Left renal pelvis (tissue), 4 donors: ENCODE measurements at regions not wholly inside any gene's neighbourhood (a gene's known extent, or its start where the extent isn't known, plus 50 kb on each side); places are given as distances from the start of the nearest gene placed in this dataset.

Experiments
- DNase-seq, 4 donors: peaks; one replicate each; pipeline ENCODE4 v3.0.0-alpha.2; 2013; ENCODE audit warnings: low read depth in 4 of 4, low spot score in 3 of 4

GRCh38 chr6:48315915-48316314 lies 204.9 kb upstream of the PTCHD4 start:
- no peak for DNase-seq

DNA sequence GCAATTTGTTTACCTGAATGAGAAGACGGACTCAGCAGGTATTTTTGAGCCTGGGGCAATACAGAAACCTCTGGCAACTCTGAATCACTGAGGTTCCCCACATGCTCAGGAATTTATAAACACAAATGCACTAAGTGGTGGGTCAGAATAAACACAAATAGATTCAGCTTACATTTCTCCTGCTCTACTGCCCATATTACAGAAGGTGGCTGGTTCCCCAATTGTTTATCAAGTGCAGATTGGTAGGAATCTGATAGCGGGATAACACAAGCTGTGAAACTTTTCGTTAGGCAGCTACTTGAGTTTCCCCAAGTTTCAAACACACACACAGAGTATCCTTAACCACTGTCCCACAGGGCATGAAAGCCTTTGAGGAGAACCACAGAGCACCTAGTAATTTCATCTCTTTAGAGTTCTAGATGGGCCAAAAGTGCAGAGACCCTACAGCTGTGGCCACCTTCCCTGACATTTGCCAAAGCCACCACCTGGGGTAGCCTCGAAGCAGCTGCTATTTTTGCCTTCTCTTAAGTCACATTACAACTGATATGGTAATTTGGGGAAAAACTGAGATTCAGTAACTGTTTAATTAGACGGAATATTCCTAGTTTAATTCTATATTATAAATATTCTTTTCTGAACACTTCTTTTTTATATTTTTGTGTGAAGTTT lies 204.2 kb upstream of the PTCHD4 start:
- DNase-seq: no peak

DNA sequence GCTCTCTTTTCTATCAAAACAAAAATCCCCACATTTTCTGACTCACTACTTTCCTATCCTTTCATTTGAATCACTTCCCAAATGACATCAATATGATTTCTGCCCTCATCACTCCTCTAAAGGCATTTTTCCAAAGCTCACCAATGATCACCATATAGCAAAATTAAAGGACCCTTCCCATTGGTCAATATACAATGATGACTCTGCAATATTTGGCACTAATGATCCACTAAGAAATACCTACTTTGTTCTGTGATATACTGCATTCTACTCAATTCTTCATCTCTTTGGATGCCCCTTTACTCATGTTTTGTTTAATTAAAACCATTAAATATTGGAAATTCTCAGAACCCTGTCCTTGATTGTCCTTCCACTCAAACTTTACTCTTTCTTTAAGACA lies 200.3 kb upstream of the PTCHD4 start:
- DNase-seq: no peak

- no peak for DNase-seq
Observed at GRCh38 chr6:48307573-48307972, 196.6 kb upstream of the PTCHD4 start.

DNA sequence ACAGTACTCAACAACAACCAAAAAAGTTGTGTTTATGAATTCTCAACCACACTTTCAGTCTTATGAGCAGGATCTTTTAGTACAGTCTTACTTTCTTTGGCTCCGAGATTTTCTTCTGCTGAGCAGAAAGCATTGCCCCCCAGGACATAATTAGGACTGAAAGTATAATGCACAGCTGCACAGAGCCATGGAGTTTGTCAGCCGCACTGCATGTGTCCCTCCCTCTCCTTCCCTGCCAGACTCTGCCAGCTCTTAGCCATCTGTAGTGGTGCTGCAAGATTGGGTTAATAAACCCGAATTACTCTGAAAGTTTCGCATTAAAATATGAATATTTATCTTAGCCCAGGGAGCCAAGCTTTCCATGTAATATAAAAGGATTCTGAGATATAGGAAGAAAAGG lies 179.6 kb upstream of the PTCHD4 start:
- no peak for DNase-seq

DNA sequence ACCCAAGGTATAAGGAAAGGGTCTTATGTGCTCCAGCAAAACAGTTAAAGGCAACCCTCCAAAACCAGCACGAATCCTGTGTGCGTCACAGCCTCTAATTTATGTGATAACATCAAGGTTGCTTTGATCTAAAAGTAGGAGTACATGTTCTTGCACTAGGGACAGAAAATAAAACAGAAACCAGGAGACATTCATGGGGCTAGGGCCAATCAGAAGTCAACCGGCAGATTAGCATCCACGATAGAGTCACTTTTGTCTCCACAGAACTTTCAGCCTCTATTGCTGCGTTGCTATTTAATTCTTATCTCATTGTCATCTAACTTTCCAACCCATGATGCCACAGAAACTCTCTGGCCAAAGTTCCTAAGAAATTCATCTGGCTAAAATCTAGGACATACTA lies 178.8 kb upstream of the PTCHD4 start:
- no peak for DNase-seq

GRCh38 chr6:48281217-48281616 lies 170.2 kb upstream of the PTCHD4 start:
- DNase-seq: no peak

DNA sequence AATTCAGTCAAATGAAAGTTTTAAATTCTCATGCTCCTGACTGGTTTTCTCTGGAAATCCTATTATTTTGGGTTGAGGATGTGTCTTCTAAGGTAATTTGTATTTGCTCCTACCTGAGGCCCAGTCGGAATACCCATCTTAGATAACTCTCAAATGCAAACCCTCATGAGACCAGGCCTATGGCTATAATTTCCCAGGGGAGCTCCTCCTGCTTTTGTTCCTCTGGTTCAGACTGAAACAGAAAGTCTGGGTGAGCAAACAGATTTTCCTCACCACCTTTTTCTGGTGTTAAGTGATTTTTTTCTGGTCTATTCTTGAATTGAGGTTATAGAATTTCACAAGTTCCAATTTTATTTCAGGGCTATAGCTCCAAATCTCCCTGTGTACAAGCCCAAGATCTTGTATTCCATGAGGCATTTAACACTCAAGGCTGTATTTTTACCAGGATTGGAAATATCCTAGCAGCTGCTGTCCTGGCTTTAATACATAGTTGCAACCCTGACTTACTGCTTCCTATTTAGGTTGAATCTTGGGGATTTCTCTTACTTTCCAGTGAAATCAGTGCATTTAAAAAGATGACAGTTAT lies 169.1 kb upstream of the PTCHD4 start:
- DNase-seq: no peak

DNA sequence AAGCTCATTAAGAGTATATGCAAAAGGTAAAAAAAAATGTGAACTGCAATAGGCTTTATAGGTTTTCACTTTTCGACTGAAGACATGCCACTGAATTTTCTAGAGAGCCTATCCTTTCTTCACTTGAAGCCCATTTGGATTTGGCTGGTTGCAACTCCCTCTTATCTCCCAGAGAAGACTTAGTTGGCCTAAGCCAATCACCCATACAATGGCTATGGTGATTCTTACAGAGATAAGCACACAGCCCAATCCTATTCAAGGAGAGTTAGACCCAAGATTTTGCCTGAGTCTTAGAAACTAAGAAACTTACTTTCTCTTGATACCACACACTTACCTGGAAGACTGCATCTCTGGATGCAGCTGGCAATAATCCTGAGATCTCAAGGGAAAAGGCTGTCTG lies 167.3 kb upstream of the PTCHD4 start:
- DNase-seq: no peak

DNA sequence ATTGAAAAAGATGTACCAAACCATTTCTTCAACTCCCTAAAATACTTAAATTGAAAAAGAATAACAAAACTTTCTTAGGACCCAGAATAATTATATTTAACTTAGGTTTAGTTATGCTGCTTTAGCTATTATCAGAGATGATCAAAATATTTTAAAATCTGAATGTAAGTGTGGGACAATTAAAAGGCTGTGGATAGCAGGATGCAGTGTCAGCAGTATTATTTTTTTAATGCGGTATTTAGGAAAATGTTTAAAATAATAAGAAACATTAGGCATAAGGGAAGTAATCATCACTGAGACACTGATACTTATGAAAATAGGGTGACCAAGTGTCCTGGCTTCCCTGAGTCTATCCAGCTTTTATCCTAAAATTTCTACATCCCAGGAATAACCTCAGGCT lies 161.5 kb upstream of the PTCHD4 start:
- no peak for DNase-seq

DNA sequence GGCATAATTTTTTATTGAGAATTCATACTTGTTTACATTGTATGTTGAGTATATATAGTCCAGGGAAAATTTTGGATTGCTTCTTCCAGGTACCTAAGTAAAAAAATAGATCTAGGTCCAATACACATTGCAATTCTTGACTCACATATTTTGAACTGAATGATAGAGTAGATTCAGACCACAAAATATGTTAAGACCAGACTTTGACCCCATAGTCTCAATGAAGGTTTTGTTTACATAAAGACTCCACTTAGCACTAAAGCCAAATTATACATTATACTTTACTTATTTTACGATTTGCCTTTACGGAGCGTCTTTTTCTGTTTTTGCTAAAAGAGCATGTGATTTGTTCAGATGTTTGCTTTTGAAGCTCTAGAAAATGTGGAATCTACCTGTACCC lies 144.1 kb upstream of the PTCHD4 start:
- no peak for DNase-seq

- no peak for DNase-seq
Observed at GRCh38 chr6:48249071-48249470, 138.1 kb upstream of the PTCHD4 start.

DNA sequence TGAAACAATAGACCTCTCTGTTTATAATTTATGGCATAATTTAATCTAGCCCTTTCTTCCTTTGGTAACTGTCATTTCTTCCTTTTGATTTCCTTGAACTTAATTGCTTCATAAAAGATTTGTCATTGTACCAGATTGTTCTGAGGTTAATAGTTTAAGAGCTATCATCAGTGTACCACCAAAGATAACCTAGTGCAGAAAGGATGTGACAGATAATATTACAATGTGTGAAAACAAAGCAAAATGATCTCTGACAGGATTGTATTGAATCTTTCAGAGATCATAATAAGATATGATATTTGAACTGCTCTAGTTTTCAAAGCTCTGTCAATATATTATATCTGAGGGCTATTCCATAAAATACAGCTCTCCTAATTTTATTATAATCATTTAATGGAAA lies 132.1 kb upstream of the PTCHD4 start:
- no peak for DNase-seq

DNA sequence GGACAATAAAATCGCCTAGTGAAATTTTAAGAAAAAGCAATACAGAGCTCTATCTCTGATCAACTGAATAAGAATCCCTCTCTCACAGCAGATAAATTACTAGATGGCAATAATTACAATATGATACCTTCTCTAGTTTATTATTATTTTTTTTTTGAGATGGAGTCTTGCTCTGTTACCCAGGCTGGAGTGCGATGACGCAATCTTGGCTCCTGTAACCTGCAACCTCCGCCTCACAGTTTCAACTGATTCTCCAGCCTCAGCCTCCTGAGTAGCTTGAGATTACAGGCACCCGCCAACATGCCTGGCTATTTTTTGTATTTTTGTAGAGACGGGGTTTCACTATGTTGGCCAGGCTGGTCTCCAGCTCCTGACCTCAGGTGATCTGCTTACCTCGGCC lies 129.3 kb upstream of the PTCHD4 start:
- DNase-seq: no peak

GRCh38 chr6:48236375-48236774 lies 125.4 kb upstream of the PTCHD4 start:
- no peak for DNase-seq

DNA sequence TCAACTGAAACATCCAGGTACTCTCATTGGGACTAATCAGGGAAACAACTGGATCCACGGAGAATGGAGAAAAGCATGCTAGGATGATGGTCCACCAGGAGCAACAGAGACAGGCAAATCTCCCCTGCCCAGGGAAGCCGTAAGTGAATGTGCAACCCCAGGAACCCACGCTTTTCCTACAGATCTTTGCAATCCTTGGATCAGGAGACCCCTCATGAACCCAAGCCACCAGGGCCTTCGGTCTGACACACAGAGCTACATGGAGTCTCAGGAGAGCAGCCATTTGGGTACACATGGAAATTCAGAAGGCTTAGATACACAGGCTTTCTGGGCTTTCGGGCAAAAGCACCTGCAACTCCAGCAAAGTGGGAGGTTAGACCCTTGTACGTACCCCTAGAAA lies 122.1 kb upstream of the PTCHD4 start:
- DNase-seq: no peak

DNA sequence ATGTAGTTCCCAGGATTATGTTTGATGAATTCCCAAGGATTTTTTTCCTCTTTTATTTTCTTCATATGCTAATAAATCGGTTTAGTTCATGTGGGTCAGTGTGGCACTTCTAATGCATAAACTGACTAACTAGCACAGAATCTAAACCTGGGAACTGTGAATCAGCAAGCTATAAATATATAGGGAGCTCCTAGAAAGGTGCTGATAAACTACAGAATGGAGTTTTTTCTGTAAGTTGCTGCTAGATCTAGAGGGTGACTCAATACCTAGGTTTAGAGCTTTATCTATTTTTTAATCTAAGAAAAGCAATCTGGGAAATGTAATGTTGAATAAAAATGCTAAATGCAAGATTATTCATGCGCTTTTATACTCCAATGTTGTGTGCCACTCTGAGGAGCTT lies 118.8 kb upstream of the PTCHD4 start:
- no peak for DNase-seq

DNA sequence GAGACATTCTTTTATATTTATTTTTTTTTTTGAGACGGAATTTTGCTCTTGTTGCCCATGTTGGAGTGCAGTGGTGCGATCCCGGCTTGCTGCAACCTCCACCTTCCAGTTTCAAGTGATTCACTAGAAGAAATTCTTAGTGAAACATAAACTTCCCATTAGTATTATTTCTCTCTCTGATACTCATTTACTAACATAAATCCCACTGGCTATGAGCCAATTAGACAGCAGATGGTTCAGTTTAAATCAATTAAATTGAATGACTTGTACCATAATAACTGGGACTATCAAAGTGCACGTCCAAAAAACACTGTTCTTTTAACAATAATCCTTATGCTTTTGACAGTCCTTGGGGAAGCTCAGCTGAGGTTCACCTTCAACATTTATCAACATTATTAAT lies 111.2 kb upstream of the PTCHD4 start:
- DNase-seq: no peak

- DNase-seq: no peak
Observed at GRCh38 chr6:48213076-48213788, 102.2 kb upstream of the PTCHD4 start.

GRCh38 chr6:48212501-48212900 lies 101.5 kb upstream of the PTCHD4 start:
- DNase-seq: no peak

DNA sequence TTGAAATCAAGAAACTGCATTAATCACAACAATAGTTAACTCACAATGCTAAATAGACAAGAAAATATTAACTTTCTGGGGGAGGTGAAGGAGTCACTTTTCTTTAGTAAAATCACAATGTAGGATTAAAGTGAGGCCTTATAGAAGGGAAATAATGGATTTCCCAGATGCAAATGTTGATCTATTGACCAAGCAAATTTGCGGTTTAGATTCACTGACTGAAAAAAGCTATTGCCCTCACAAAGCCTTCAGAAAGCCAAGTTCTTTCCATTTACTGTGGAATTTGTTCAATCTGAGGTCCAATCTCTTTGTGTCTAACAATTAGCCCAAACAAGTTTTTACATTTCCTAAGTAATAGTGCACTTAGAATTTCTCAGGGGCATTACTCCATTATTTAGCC lies 95.1 kb upstream of the PTCHD4 start:
- DNase-seq: no peak

DNA sequence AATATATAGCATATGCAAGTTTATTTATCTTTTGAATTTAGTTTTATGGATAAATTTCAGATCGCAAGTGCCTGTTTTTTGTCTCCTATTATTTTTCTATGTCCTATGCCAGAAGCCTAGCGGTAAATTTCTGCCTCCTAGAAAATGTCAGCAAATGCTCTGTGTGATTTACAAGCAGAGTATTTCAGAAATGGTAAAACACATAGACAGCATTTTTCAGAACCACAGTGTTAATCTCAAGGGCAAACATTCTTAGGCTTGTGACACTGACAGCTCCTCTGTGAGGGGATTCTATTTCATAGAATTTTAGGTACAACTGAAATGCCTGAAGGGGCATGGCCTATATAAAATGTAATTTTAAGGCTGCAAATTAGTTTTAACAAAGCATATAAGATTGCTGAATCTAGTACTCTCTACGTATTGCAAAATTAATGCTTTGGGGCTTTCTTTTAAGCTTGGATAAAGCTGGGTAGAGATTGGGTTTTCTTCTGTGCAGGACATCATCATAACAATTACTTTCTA lies 89.9 kb upstream of the PTCHD4 start:
- DNase-seq: no peak
